GM12878 (cell line): ENCODE measurements at regions not wholly inside any gene's neighbourhood (a gene's known extent, or its start where the extent isn't known, plus 50 kb on each side); places are given as distances from the start of the nearest gene placed in this dataset.

Source experiments
- ATAC-seq: fragments of 200-7000 bp; cut with Tn5 transposase; 3 replicates; pipeline ENCODE4 v1.9.1; 2020; ENCODE audit warnings: mild to moderate bottlenecking, moderate library complexity
- BruUV-seq: library from RNA; stranded (reverse); fragments of 400-500 nt; replicated peaks from 2 replicates; lab custom pipeline; 2021; lab: Mats Ljungman, UMichigan
- CTCF ChIA-PET: fragments of 300-600 bp; sonication (Branson Sonifier 250); formaldehyde crosslinking; extraction: SDS; loops from one replicate; lab custom pipeline; 2021; ENCODE audit warnings: inconsistent platforms; lab: Yijun Ruan, JAX
- POLR2A ChIA-PET: fragments of 350-600 bp; formaldehyde crosslinking; extraction: SDS; loops from one replicate; lab custom pipeline; 2021; ENCODE audit warnings: inconsistent platforms; lab: Charles Lee
- RAD21 ChIA-PET: fragments of 300-600 bp; sonication (Branson Sonifier 250); formaldehyde crosslinking; loops from one replicate; lab custom pipeline; 2023; ENCODE audit warnings: antibody characterized with exemption; ENCODE audit not compliant: unreplicated experiment; lab: Charles Lee
- SMC1A ChIA-PET: fragments of 300-600 bp; sonication (Branson Sonifier 250); formaldehyde crosslinking; loops from one replicate; lab custom pipeline; 2023; ENCODE audit not compliant: unreplicated experiment, uncharacterized antibody; lab: Charles Lee
- DNase-seq: peaks from one replicate; pipeline ENCODE4 v3.0.0-alpha.2; 2011; ENCODE audit warnings: low read depth, low spot score
- FAIRE-seq: peaks from 3 replicates; lab custom pipeline; 2011; peaks lifted over from hg19 to GRCh38; lab: Jason Lieb, UNC
- H2AFZ ChIP-seq: 2 replicates; pipeline ENCODE4 v1.6.0; 2011; ENCODE audit warnings: low read depth, low read length, control low read depth; ENCODE audit not compliant: control insufficient read depth
- H3K27ac ChIP-seq: 2 replicates; pipeline ENCODE4 v1.5.1; 2011; ENCODE audit warnings: control low read depth; ENCODE audit not compliant: control insufficient read depth, insufficient read depth
- H3K27me3 ChIP-seq, 2 experiments: replicated peaks in 1 of 2; 2 replicates each; pipeline versions ENCODE4 v1.6.0 to v1.6.1; 2011; ENCODE audit warnings: low read length in 1 of 2; ENCODE audit not compliant: control insufficient read depth in 2 of 2, insufficient read depth in 2 of 2
- H3K36me3 ChIP-seq, 2 experiments: 2 replicates each; pipeline ENCODE4 v1.5.1; 2011; ENCODE audit warnings: low read length in 1 of 2; ENCODE audit not compliant: control insufficient read depth in 2 of 2, insufficient read depth in 2 of 2
- H3K4me1 ChIP-seq: 2 replicates; pipeline ENCODE4 v1.6.1; 2011; ENCODE audit warnings: mild to moderate bottlenecking, low read length, moderate library complexity, mixed read lengths; ENCODE audit not compliant: control insufficient read depth, insufficient read depth
- H3K4me2 ChIP-seq: 2 replicates; pipeline ENCODE4 v1.6.0; 2011; ENCODE audit warnings: control low read depth; ENCODE audit not compliant: control insufficient read depth, insufficient read depth
- H3K4me3 ChIP-seq: fragments of 200-600 bp; sonication (generic); 2 replicates; pipeline ENCODE4 v1.5.1; 2016
- H3K79me2 ChIP-seq: 2 replicates; pipeline ENCODE4 v1.6.0; 2011; ENCODE audit warnings: low read length; ENCODE audit not compliant: control insufficient read depth, insufficient read depth
- H3K9ac ChIP-seq: 2 replicates; pipeline ENCODE4 v1.8.0; 2011; ENCODE audit warnings: low read length, control low read depth, mixed read lengths; ENCODE audit not compliant: control insufficient read depth, insufficient read depth
- H3K9me3 ChIP-seq: replicated peaks from 3 replicates; pipeline ENCODE4 v1.5.1; 2011; ENCODE audit warnings: mild to moderate bottlenecking, low read length; ENCODE audit not compliant: control insufficient read depth, insufficient read depth
- H4K20me1 ChIP-seq: 2 replicates; pipeline ENCODE4 v1.6.0; 2011; ENCODE audit not compliant: control insufficient read depth, insufficient read depth
- CTCF ChIP-seq, 3 experiments: IDR thresholded peaks in 2 of 3; conservative IDR thresholded peaks in 1 of 3; 2 replicates each; pipeline ENCODE4 v1.5.1; 2011; ENCODE audit warnings: low read depth in 3 of 3, low read length in 3 of 3, mild to moderate bottlenecking in 3 of 3, control low read depth in 2 of 3, moderate library complexity in 2 of 3, inconsistent platforms in 1 of 3, mixed read lengths in 1 of 3; ENCODE audit not compliant: control insufficient read depth in 2 of 3, insufficient read depth in 1 of 3; ENCODE audit errors: extremely low read depth in 1 of 3
- E2F8 ChIP-seq: fragments of 450-650 bp; IDR thresholded peaks from 2 replicates; pipeline ENCODE4 v1.6.1; 2018; ENCODE audit warnings: mild to moderate bottlenecking, low read depth, moderate library complexity; ENCODE audit not compliant: partially characterized antibody
- FOXK2 ChIP-seq: fragments of 450-650 bp; IDR thresholded peaks from 2 replicates; pipeline ENCODE4 v1.6.1; 2017; ENCODE audit warnings: mild to moderate bottlenecking, moderate library complexity
- MLLT1 ChIP-seq: fragments of 450-650 bp; IDR thresholded peaks from 2 replicates; pipeline ENCODE4 v1.6.1; 2016; ENCODE audit warnings: mild to moderate bottlenecking
- NR2F1 ChIP-seq: fragments of 450-650 bp; conservative IDR thresholded peaks from 2 replicates; pipeline ENCODE4 v1.6.1; 2017; ENCODE audit warnings: mild to moderate bottlenecking
- POLR2AphosphoS5 ChIP-seq: IDR thresholded peaks from 2 replicates; pipeline ENCODE4 v1.6.1; 2011; ENCODE audit warnings: mild to moderate bottlenecking, low read length, inconsistent platforms
- POU2F2 ChIP-seq: IDR thresholded peaks from 3 replicates; pipeline ENCODE4 v1.6.1; 2011; ENCODE audit warnings: low read depth, mild to moderate bottlenecking, low read length, borderline replicate concordance
- RELA ChIP-seq: fragments of 450-650 bp; IDR thresholded peaks from 2 replicates; pipeline ENCODE4 v1.8.0; 2014; ENCODE audit warnings: borderline replicate concordance; ENCODE audit not compliant: partially characterized antibody
- SREBF1 ChIP-seq: IDR thresholded peaks from 2 replicates; pipeline ENCODE4 v1.6.1; 2012; ENCODE audit warnings: mild to moderate bottlenecking, low read length
- ZNF217 ChIP-seq: fragments of 450-650 bp; IDR thresholded peaks from 2 replicates; pipeline ENCODE4 v1.6.1; 2017; ENCODE audit warnings: antibody characterized with exemption, mild to moderate bottlenecking
- WGBS: methylation state at CpG from one replicate; pipeline ENCODE4 v1.1.6; 2016; ENCODE audit warnings: low lambda C conversion rate; ENCODE audit not compliant: insufficient replicate concordance, insufficient coverage; ENCODE audit errors: missing lambda C conversion rate; 5-methylcytosine and 5-hydroxymethylcytosine counted together
- in situ Hi-C: fragments of 300-500 bp; cut with MboI; formaldehyde crosslinking; loops from 9 replicates; pipeline ENCODE4 v1.14.3; 2018; ENCODE audit warnings: mixed read lengths
- intact Hi-C: fragments of 100-400 bp; cut with micrococcal nuclease; formaldehyde crosslinking; loops from one replicate; pipeline ENCODE4 v1.14.2; 2022; ENCODE audit not compliant: unreplicated experiment

GRCh38 chr4:33914386-33914785, 2329.9 kb downstream of the ARAP2 start:
- FAIRE-seq = no peak
- H3K79me2 ChIP-seq = no peaks in the 10 kb centered on the region

More at GRCh38 chr4:33914386-33914785, 2329.9 kb downstream of the ARAP2 start:
- H3K27ac ChIP-seq = no peak overlapping the region
- in situ Hi-C loops = no loop called here
- WGBS = 19% methylated on average over 2 of the region's 2 CpGs
- H3K36me3 ChIP-seq = no peaks in the 10 kb centered on the region
- no peaks in the 10 kb centered on the region for H3K9me3 ChIP-seq
- SMC1A ChIA-PET = no interaction called here
- POLR2A ChIA-PET = no interaction called here
- no peak overlapping the region for H3K4me2 ChIP-seq
- ATAC-seq (no peak), DNase-seq (no peak)
- no peaks in the 10 kb centered on the region for H3K4me1 ChIP-seq
- H2AFZ ChIP-seq = no peak overlapping the region
- TF ChIP-seq POLR2AphosphoS5 = no peak
- no peak for TF ChIP-seq RELA
- TF ChIP-seq ZNF217 = no peak
- no peak for TF ChIP-seq E2F8
- TF ChIP-seq POU2F2 = no peak
- TF ChIP-seq FOXK2 = no peak
- no peak for TF ChIP-seq MLLT1
- TF ChIP-seq CTCF (IDR thresholded peaks at IDR 0.05 in 2 of 3, conservative IDR thresholded peaks at IDR 0.05 in 1 of 3; ENCODE audit: control insufficient read depth in 2 of 3, extremely low read depth in 1 of 3, insufficient read depth in 1 of 3, low read depth in 3 of 3, low read length in 3 of 3) = no peak
- no peak for TF ChIP-seq NR2F1
- no peak for TF ChIP-seq SREBF1
- H3K9ac ChIP-seq = no peak overlapping the region
- no peaks in the 10 kb centered on the region for H4K20me1 ChIP-seq
- intact Hi-C loops = no loop called here
- RAD21 ChIA-PET = no interaction called here
- no peaks in the 10 kb centered on the region for H3K27me3 ChIP-seq
- BruUV-seq = no TSS peak
- CTCF ChIA-PET = no interaction called here
- no peak overlapping the region for H3K4me3 ChIP-seq
